GM12878 (cell line): ENCODE measurements at regions not wholly inside any gene's neighbourhood (a gene's known extent, or its start where the extent isn't known, plus 50 kb on each side); places are given as distances from the start of the nearest gene placed in this dataset.

ENCODE experiments used
- ATAC-seq: fragments of 200-7000 bp; cut with Tn5 transposase; 3 replicates; pipeline ENCODE4 v1.9.1; 2020; ENCODE audit warnings: mild to moderate bottlenecking, moderate library complexity
- BruUV-seq: library from RNA; stranded (reverse); fragments of 400-500 nt; replicated peaks from 2 replicates; lab custom pipeline; 2021; lab: Mats Ljungman, UMichigan
- CTCF ChIA-PET: fragments of 300-600 bp; sonication (Branson Sonifier 250); formaldehyde crosslinking; extraction: SDS; loops from one replicate; lab custom pipeline; 2021; ENCODE audit warnings: inconsistent platforms; lab: Yijun Ruan, JAX
- POLR2A ChIA-PET: fragments of 350-600 bp; formaldehyde crosslinking; extraction: SDS; loops from one replicate; lab custom pipeline; 2021; ENCODE audit warnings: inconsistent platforms; lab: Charles Lee
- RAD21 ChIA-PET: fragments of 300-600 bp; sonication (Branson Sonifier 250); formaldehyde crosslinking; loops from one replicate; lab custom pipeline; 2023; ENCODE audit warnings: antibody characterized with exemption; ENCODE audit not compliant: unreplicated experiment; lab: Charles Lee
- SMC1A ChIA-PET: fragments of 300-600 bp; sonication (Branson Sonifier 250); formaldehyde crosslinking; loops from one replicate; lab custom pipeline; 2023; ENCODE audit not compliant: unreplicated experiment, uncharacterized antibody; lab: Charles Lee
- DNase-seq: peaks from one replicate; pipeline ENCODE4 v3.0.0-alpha.2; 2011; ENCODE audit warnings: low read depth, low spot score
- FAIRE-seq: peaks from 3 replicates; lab custom pipeline; 2011; peaks lifted over from hg19 to GRCh38; lab: Jason Lieb, UNC
- H2AFZ ChIP-seq: 2 replicates; pipeline ENCODE4 v1.6.0; 2011; ENCODE audit warnings: low read depth, low read length, control low read depth; ENCODE audit not compliant: control insufficient read depth
- H3K27ac ChIP-seq: 2 replicates; pipeline ENCODE4 v1.5.1; 2011; ENCODE audit warnings: control low read depth; ENCODE audit not compliant: control insufficient read depth, insufficient read depth
- H3K27me3 ChIP-seq, 2 experiments: replicated peaks in 1 of 2; 2 replicates each; pipeline versions ENCODE4 v1.6.0 to v1.6.1; 2011; ENCODE audit warnings: low read length in 1 of 2; ENCODE audit not compliant: control insufficient read depth in 2 of 2, insufficient read depth in 2 of 2
- H3K36me3 ChIP-seq, 2 experiments: 2 replicates each; pipeline ENCODE4 v1.5.1; 2011; ENCODE audit warnings: low read length in 1 of 2; ENCODE audit not compliant: control insufficient read depth in 2 of 2, insufficient read depth in 2 of 2
- H3K4me1 ChIP-seq: 2 replicates; pipeline ENCODE4 v1.6.1; 2011; ENCODE audit warnings: mild to moderate bottlenecking, low read length, moderate library complexity, mixed read lengths; ENCODE audit not compliant: control insufficient read depth, insufficient read depth
- H3K4me2 ChIP-seq: 2 replicates; pipeline ENCODE4 v1.6.0; 2011; ENCODE audit warnings: control low read depth; ENCODE audit not compliant: control insufficient read depth, insufficient read depth
- H3K4me3 ChIP-seq: fragments of 200-600 bp; sonication (generic); 2 replicates; pipeline ENCODE4 v1.5.1; 2016
- H3K79me2 ChIP-seq: 2 replicates; pipeline ENCODE4 v1.6.0; 2011; ENCODE audit warnings: low read length; ENCODE audit not compliant: control insufficient read depth, insufficient read depth
- H3K9ac ChIP-seq: 2 replicates; pipeline ENCODE4 v1.8.0; 2011; ENCODE audit warnings: low read length, control low read depth, mixed read lengths; ENCODE audit not compliant: control insufficient read depth, insufficient read depth
- H3K9me3 ChIP-seq: replicated peaks from 3 replicates; pipeline ENCODE4 v1.5.1; 2011; ENCODE audit warnings: mild to moderate bottlenecking, low read length; ENCODE audit not compliant: control insufficient read depth, insufficient read depth
- H4K20me1 ChIP-seq: 2 replicates; pipeline ENCODE4 v1.6.0; 2011; ENCODE audit not compliant: control insufficient read depth, insufficient read depth
- ASH2L ChIP-seq: fragments of 300-600, 200-600 bp; sonication (generic); IDR thresholded peaks from 2 replicates; pipeline ENCODE4 v1.6.1; 2017; ENCODE audit warnings: low read depth, mild to moderate bottlenecking, borderline replicate concordance
- BCL3 ChIP-seq: IDR thresholded peaks from 2 replicates; pipeline ENCODE4 v1.6.1; 2011; ENCODE audit warnings: borderline replicate concordance, low read depth, mild to moderate bottlenecking, moderate library complexity, low read length; ENCODE audit not compliant: insufficient read depth, poor library complexity, severe bottlenecking
- BMI1 ChIP-seq: fragments of 450-650 bp; IDR thresholded peaks from 2 replicates; pipeline ENCODE4 v1.6.1; 2016; ENCODE audit warnings: mild to moderate bottlenecking, moderate library complexity, borderline replicate concordance
- FOS ChIP-seq: IDR thresholded peaks from 3 replicates; pipeline ENCODE4 v1.6.1; 2011; ENCODE audit warnings: borderline replicate concordance; ENCODE audit not compliant: insufficient read length; ENCODE audit errors: extremely low read depth
- HDAC2 ChIP-seq: fragments of 200-600 bp; sonication (generic); IDR thresholded peaks from 2 replicates; pipeline ENCODE4 v1.6.1; 2017
- HDGF ChIP-seq: fragments of 450-650 bp; IDR thresholded peaks from 2 replicates; pipeline ENCODE4 v1.6.1; 2016; ENCODE audit warnings: antibody characterized with exemption
- HSF1 ChIP-seq: fragments of 150-350 bp; IDR thresholded peaks from 2 replicates; pipeline ENCODE4 v1.6.1; 2014; ENCODE audit warnings: mild to moderate bottlenecking, low read depth, low read length
- MXI1 ChIP-seq: fragments of 150-350 bp; IDR thresholded peaks from 2 replicates; pipeline ENCODE4 v1.6.1; 2011; ENCODE audit warnings: low read depth, mild to moderate bottlenecking, inconsistent platforms, low read length, improper control_type of control experiment
- NRF1 ChIP-seq: conservative IDR thresholded peaks from 2 replicates; pipeline ENCODE4 v1.6.1; 2011; ENCODE audit warnings: mild to moderate bottlenecking, low read depth, low read length, improper control_type of control experiment
- PBX3 ChIP-seq: IDR thresholded peaks from 2 replicates; pipeline ENCODE4 v1.6.1; 2011; ENCODE audit warnings: mild to moderate bottlenecking, low read depth, low read length, moderate library complexity; ENCODE audit not compliant: insufficient replicate concordance
- PRDM15 ChIP-seq: fragments of 450-650 bp; formaldehyde crosslinking; IDR thresholded peaks from 2 replicates; pipeline ENCODE4 v1.4.0; 2020; ENCODE audit warnings: mild to moderate bottlenecking, moderate library complexity
- SIN3A ChIP-seq: IDR thresholded peaks from 2 replicates; pipeline ENCODE4 v1.6.1; 2012; ENCODE audit warnings: low read depth, low read length, improper control_type of control experiment
- TCF3 ChIP-seq: IDR thresholded peaks from 2 replicates; pipeline ENCODE4 v1.6.1; 2012; ENCODE audit warnings: low read depth, mild to moderate bottlenecking, low read length, borderline replicate concordance; ENCODE audit not compliant: insufficient read depth
- ZBTB4 ChIP-seq: fragments of 450-650 bp; formaldehyde crosslinking; IDR thresholded peaks from 2 replicates; pipeline ENCODE4 v1.4.0; 2022; ENCODE audit warnings: mild to moderate bottlenecking, moderate library complexity
- WGBS: methylation state at CpG from one replicate; pipeline ENCODE4 v1.1.6; 2016; ENCODE audit warnings: low lambda C conversion rate; ENCODE audit not compliant: insufficient replicate concordance, insufficient coverage; ENCODE audit errors: missing lambda C conversion rate; 5-methylcytosine and 5-hydroxymethylcytosine counted together
- in situ Hi-C: fragments of 300-500 bp; cut with MboI; formaldehyde crosslinking; loops from 9 replicates; pipeline ENCODE4 v1.14.3; 2018; ENCODE audit warnings: mixed read lengths
- intact Hi-C: fragments of 100-400 bp; cut with micrococcal nuclease; formaldehyde crosslinking; loops from one replicate; pipeline ENCODE4 v1.14.2; 2022; ENCODE audit not compliant: unreplicated experiment

- H3K9me3 ChIP-seq = no peaks in the 10 kb centered on the region
- FAIRE-seq (no peak), ATAC-seq (no peak), DNase-seq (no peak)
- no peaks in the 10 kb centered on the region for H3K79me2 ChIP-seq
- intact Hi-C loops = no loop called here
- in situ Hi-C loops = no loop called here
- ChIA-PET RAD21 (no interaction called here), POLR2A (no interaction called here), CTCF (no interaction called here), SMC1A (no interaction called here)
- no peak overlapping the region for H3K4me3 ChIP-seq
- BruUV-seq = no TSS peak
- H3K4me2 ChIP-seq = no peak overlapping the region
- H4K20me1 ChIP-seq = no peaks in the 10 kb centered on the region
- no peaks in the 10 kb centered on the region for H3K4me1 ChIP-seq
- no peak overlapping the region for H3K9ac ChIP-seq
- H3K27ac ChIP-seq = no peak overlapping the region
- no peaks in the 10 kb centered on the region for H3K27me3 ChIP-seq
- no peaks in the 10 kb centered on the region for H3K36me3 ChIP-seq
- H2AFZ ChIP-seq = no peak overlapping the region
- WGBS = 31% methylated on average over 2 of the region's 2 CpGs
- no peak for TF ChIP-seq FOS
- TF ChIP-seq ZBTB4 (CRISPR knock-in tag) = no peak
- no peak for TF ChIP-seq BCL3
- TF ChIP-seq HSF1 = no peak
- TF ChIP-seq ASH2L = no peak
- no peak for TF ChIP-seq HDGF
- no peak for TF ChIP-seq HDAC2
- TF ChIP-seq SIN3A = no peak
- TF ChIP-seq PBX3 = no peak
- TF ChIP-seq TCF3 = no peak
- no peak for TF ChIP-seq MXI1
- no peak for TF ChIP-seq NRF1
- no peak for TF ChIP-seq PRDM15
- no peak for TF ChIP-seq BMI1
Observed at GRCh38 chr6:155964544-155964943, 508.9 kb upstream of the NOX3 start.
